Activated CD8-positive, alpha-beta memory T cell treated with anti-CD3 and anti-CD28 coated beads for 4 hours (primary cell): ENCODE measurements at regions not wholly inside any gene's neighbourhood (a gene's known extent, or its start where the extent isn't known, plus 50 kb on each side); places are given as distances from the start of the nearest gene placed in this dataset.

ENCODE experiments used
- DNase-seq, 2 donors: peaks; one replicate each; pipeline ENCODE4 v3.0.0-alpha.2; 2020; ENCODE audit warnings: low read depth in 2 of 2

DNA sequence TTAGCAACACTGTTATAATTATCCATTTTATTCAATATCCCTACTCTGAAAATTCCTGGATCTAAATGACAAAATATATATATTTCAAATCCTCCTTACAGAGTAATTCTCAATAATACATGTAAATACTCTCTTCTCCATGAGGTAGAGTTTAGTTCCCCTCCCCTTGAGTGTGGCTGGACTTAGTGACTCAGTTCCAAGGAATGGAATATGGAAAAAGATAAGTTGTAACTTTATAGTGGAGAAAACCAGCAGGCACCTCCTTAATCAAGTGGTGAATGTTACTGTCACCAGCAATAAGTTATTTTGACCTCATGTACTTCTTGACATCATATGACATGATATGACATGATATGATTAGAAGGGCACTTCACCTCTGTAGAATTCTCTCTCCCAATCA, 302.0 kb downstream of the RAB28 start:
- DNase-seq = no peak

GRCh38 chr4:13181681-13182080, 302.5 kb downstream of the RAB28 start:
- DNase-seq = no peak

GRCh38 chr4:13180701-13181100, 303.4 kb downstream of the RAB28 start:
- DNase-seq = no peak

GRCh38 chr4:13178621-13179020, 305.5 kb downstream of the RAB28 start:
- DNase-seq = no peak

- DNase-seq = no peak
Measured at GRCh38 chr4:13176741-13177142, 307.4 kb downstream of the RAB28 start.

- no peak for DNase-seq
Measured at GRCh38 chr4:13174926-13175325, 309.2 kb downstream of the RAB28 start.

- no peak for DNase-seq
Measured at GRCh38 chr4:13174001-13174400, 310.1 kb downstream of the RAB28 start.

GRCh38 chr4:13171292-13172057, 312.7 kb downstream of the RAB28 start:
- no peak for DNase-seq

DNA sequence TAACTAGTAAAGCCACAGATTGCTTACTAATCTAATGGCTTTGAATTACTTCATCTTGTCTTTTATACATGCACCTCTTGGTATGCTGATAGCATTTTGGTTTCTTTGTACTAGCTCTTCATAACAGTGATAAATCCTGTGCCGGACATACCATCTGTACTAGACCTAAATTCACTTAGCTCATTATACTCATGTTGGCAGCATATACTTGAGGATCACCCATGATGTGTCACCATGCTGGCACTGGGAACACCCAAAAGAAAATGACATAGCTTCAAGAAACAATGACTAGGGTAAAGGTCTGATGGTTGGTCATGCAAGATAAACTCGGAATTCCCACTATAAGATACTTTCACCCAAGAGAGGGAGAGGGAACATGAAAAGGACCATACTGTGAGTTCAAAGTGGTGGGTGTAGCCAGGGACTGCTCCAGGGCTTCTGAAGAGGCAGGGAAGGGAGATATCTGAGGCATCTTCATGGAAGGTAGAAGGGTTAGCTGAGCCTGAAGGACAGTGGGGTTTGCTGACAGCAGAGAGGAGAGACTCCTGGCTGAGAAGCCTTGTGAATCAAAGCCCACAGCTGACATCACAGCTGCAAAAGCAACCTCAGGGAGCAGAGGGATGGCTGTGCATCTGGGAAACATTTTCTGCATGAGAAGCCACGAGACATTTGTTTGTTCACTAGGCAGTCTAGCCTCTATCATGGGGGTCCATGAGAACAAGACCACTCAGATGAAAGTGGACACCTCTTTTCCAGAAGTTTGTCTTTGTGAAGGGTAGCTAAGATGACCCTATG, 314.2 kb downstream of the RAB28 start:
- no peak for DNase-seq

DNA sequence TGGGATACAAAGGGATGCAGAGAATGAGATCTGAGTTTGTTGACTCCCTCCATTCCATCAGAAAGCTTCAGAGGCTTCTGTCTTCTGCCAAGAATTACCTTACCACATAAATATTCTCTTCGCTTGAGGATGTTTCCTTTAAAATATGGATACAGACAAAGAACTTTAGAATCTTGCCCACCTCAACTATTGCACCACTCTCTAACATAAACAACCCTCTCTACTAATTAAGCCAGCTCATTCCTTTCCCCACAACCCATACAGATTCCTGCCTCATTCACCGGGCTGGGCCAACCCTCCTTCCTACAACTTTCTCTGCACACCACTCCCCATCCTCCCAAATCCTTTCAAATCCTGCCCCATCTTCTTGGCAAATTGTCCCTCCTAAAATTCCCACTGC, 315.8 kb downstream of the RAB28 start:
- DNase-seq = no peak

GRCh38 chr4:13166214-13166613, 317.9 kb downstream of the RAB28 start:
- no peak for DNase-seq

- no peak for DNase-seq
Measured at GRCh38 chr4:13164783-13165331, 319.3 kb downstream of the RAB28 start.

- no peak for DNase-seq
Measured at GRCh38 chr4:13162886-13163285, 321.3 kb downstream of the RAB28 start.

DNA sequence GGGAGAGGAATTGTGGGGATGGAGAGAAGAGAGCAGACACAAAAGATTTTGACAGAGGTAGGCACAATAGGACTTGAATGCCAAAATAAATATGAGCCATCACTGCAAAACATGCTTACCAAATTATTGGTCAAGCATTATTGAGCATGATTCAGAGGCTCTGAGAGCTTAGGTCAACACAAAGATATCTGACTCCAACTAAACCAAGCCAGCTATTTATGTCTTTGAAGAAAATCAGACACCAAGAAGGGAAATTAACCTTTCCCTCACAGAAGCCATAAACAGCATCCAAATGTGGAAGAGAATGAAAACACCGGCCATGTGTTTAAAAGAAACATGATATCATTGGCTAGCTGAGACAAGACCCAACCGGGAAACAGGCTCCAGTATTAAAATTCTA, 323.2 kb downstream of the RAB28 start:
- no peak for DNase-seq

- DNase-seq = no peak
Measured at GRCh38 chr4:13159041-13159620, 325.0 kb downstream of the RAB28 start.

DNA sequence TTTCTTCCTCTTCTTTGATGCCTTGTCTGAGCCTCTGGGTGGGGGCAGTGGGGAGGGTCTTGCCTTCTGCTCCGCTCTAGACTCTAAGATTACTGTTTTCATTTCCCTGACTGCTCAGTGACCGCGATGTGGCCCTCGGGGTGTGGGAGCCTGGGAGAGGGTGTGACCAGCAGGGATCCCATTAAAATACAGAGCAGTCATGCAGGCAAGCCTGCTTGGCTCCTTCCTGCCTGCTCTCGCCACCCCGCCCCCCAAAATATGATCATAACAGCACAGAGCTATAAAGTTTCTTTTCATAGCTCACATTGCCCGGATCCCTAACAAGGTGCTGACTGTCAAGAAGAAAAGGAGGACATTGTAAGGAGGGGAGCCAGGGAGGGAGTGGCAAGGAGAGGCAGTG, 332.9 kb downstream of the RAB28 start:
- DNase-seq = no peak

DNA sequence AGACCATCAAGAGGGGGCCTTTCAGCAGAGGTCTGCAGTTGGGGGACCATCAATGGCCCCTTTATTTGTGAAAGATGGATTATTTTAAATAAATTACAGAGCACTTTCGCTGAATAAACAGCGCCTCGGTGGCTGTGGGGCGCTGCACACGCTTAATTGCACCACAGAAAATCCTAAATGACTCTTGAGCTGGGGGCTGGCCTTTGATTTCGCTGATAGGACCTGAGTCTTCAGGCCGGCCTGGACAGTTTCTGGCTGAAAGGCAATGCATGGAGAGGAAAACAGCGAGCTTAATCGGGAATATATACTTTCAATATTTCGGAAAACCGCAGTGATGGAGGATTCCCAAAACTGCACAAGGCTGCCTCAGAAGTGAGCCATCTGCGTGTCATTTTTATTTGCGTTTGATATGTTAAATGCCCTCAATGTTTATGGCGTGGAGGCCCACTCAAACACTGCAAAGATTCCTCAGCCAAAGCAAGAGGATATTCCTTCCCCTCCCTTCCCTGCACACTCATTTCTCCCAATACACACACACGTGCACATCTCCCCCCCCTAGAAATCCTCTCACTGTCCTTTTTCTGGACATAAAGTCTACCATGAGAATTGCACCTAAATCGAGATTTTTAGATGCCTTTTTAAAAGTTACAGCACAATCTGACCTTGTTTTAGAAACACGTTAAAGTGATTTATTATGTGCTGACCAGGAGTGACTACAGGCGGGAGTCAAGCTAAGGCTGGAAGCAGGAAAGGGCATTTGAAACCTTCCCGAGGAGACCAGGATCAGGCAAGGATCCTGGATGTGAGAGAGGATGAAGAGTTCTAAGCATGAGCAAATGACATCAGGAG, 340.7 kb downstream of the RAB28 start:
- DNase-seq = no peak

DNA sequence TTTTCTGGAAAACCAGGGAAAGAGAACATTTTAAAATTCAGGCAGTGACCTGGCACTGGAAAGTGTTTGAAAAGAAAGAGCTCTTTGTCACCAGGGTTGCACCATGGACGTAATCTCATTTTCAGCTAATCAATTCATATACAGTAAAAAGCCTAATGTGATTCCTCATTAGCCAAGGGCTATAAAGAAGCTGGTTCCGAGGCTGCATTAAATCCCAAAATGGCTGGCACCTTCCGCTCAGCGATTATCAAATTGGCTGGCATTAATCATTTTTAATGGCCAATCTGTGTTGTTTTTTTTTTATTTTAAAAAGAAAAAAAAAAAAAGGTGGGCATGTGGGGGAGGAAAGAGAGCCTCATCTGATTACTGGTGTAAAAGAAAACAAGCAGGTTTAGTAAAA, 341.4 kb downstream of the RAB28 start:
- no peak for DNase-seq

GRCh38 chr4:13142191-13142590, 341.9 kb downstream of the RAB28 start:
- no peak for DNase-seq

DNA sequence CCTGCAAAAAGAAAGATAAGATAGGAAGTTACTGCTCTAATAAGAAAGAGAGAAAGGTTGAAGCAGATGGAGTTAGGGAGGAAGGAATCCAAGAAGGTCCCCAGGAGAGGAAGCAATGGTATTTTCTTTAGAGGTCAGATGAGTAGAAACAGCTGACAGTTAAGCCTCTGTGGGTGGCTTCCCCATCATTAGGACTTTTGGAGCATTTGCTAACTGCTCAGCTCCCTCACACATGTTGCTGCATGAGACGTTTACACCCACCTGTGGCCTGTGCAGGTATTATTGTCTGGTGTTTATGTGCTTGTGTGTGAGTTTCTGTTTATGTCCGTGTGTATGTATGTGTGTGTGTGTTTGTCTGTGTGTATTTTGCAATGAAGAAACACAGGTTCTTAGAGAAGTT, 346.8 kb downstream of the RAB28 start:
- DNase-seq = no peak

- DNase-seq = no peak
Measured at GRCh38 chr4:13133700-13134099, 350.4 kb downstream of the RAB28 start.

DNA sequence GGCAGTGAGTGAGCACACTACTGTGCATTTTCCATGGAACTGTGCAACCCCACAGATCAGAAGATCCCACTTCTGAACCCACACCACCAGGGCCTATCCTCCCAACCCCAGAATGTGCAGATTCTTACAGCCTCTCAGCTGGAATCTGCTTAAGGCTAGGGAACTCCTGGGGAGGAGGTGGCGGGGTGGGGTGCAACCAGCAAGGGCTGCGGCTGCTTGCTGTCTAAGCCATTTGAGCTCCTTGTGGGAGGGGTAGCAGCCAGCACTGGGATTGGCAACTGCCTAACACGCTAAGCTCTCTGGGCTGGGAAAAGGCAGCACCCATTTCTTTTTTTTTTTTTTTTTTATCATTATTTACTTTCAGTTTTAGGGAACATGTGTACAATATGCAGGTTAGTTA, 353.3 kb downstream of the RAB28 start:
- DNase-seq = no peak
